ENCODE measurements at regions not wholly inside any gene's neighbourhood (a gene's known extent, or its start where the extent isn't known, plus 50 kb on each side); places are given as distances from the start of the nearest gene placed in this dataset.

GRCh38 chrX:134737721-134738369, 59.2 kb downstream of the PABIR2 start:
- TF ChIP-seq EZH2 (IDR thresholded peaks at IDR 0.05; ENCODE audit: borderline replicate concordance, low read depth, low read length, severe bottlenecking) (no peak), CTCF (IDR thresholded peaks at IDR 0.05; ENCODE audit: borderline replicate concordance, extremely low read depth, low read length, poor library complexity, severe bottlenecking) (no peak)
